ENCODE measurements at regions not wholly inside any gene's neighbourhood (a gene's known extent, or its start where the extent isn't known, plus 50 kb on each side); places are given as distances from the start of the nearest gene placed in this dataset.

DNA sequence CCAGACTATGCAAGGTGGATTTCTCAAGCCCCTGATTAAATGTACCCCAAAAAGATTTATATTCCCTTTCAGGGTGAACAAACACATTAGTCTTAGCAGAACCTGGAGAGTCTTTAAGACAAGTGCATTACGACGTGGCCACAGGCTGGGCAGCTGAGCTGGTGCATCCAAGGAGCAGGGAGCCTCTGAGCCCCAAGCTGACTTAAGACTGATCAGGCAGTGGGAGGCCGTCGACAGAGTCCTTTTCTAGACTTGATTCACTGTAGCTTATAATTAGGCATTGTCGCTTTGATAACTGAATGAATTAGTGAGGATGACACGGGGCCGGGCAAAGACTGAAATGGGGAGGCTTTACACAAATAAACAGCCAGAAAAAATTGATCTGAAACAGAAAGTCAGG is 353.2 kb downstream of the GPAM start (continued):
- TF ChIP-seq, protein P1, sequence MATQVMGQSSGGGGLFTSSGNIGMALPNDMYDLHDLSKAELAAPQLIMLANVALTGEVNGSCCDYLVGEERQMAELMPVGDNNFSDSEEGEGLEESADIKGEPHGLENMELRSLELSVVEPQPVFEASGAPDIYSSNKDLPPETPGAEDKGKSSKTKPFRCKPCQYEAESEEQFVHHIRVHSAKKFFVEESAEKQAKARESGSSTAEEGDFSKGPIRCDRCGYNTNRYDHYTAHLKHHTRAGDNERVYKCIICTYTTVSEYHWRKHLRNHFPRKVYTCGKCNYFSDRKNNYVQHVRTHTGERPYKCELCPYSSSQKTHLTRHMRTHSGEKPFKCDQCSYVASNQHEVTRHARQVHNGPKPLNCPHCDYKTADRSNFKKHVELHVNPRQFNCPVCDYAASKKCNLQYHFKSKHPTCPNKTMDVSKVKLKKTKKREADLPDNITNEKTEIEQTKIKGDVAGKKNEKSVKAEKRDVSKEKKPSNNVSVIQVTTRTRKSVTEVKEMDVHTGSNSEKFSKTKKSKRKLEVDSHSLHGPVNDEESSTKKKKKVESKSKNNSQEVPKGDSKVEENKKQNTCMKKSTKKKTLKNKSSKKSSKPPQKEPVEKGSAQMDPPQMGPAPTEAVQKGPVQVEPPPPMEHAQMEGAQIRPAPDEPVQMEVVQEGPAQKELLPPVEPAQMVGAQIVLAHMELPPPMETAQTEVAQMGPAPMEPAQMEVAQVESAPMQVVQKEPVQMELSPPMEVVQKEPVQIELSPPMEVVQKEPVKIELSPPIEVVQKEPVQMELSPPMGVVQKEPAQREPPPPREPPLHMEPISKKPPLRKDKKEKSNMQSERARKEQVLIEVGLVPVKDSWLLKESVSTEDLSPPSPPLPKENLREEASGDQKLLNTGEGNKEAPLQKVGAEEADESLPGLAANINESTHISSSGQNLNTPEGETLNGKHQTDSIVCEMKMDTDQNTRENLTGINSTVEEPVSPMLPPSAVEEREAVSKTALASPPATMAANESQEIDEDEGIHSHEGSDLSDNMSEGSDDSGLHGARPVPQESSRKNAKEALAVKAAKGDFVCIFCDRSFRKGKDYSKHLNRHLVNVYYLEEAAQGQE (IDR thresholded peaks at IDR 0.05; ENCODE audit: low read depth, low read length) = no peak

- Histone ChIP-seq H3K27ac (ENCODE audit: control insufficient read depth, insufficient read depth) (no peak overlapping the region), H3K79me2 (ENCODE audit: control insufficient read depth, insufficient read depth, low read length) (no peaks in the 10 kb centered on the region), H3K4me1 (ENCODE audit: control insufficient read depth, insufficient read depth, low read length) (no peaks in the 10 kb centered on the region), H3K4me3 (no peak overlapping the region), H3K9ac (ENCODE audit: control insufficient read depth, insufficient read depth, low read length) (no peak overlapping the region), H3K36me3 (ENCODE audit: control insufficient read depth in 2 of 2, insufficient read depth in 2 of 2, low read length in 1 of 2) (no peaks in the 10 kb centered on the region), H3K27me3 (replicated peaks in 1 of 2; ENCODE audit: control insufficient read depth in 2 of 2, insufficient read depth in 2 of 2, low read length in 1 of 2) (no peaks in the 10 kb centered on the region), H3K4me2 (ENCODE audit: control insufficient read depth, insufficient read depth) (no peak overlapping the region), H4K20me1 (ENCODE audit: control insufficient read depth, insufficient read depth) (no peaks in the 10 kb centered on the region), H3K9me3 (replicated peaks; ENCODE audit: control insufficient read depth, insufficient read depth, low read length) (no peaks in the 10 kb centered on the region), H2AFZ (ENCODE audit: control insufficient read depth, low read depth, low read length) (no peak overlapping the region)
- DNase-seq (ENCODE audit: low read depth, low spot score) = no peak
- ChIA-PET CTCF (no interaction called here), POLR2A (no interaction called here), SMC1A (ENCODE audit: uncharacterized antibody, unreplicated experiment) (no interaction called here), RAD21 (ENCODE audit: unreplicated experiment) (no interaction called here)
- 23% methylated on average over 6 of the region's 6 CpGs for WGBS (ENCODE audit: insufficient coverage, insufficient replicate concordance, low lambda C conversion rate, missing lambda C conversion rate)
- no peak for FAIRE-seq
- TF ChIP-seq ZNF24 (IDR thresholded peaks at IDR 0.05) = no peak
- TF ChIP-seq, protein P2, sequence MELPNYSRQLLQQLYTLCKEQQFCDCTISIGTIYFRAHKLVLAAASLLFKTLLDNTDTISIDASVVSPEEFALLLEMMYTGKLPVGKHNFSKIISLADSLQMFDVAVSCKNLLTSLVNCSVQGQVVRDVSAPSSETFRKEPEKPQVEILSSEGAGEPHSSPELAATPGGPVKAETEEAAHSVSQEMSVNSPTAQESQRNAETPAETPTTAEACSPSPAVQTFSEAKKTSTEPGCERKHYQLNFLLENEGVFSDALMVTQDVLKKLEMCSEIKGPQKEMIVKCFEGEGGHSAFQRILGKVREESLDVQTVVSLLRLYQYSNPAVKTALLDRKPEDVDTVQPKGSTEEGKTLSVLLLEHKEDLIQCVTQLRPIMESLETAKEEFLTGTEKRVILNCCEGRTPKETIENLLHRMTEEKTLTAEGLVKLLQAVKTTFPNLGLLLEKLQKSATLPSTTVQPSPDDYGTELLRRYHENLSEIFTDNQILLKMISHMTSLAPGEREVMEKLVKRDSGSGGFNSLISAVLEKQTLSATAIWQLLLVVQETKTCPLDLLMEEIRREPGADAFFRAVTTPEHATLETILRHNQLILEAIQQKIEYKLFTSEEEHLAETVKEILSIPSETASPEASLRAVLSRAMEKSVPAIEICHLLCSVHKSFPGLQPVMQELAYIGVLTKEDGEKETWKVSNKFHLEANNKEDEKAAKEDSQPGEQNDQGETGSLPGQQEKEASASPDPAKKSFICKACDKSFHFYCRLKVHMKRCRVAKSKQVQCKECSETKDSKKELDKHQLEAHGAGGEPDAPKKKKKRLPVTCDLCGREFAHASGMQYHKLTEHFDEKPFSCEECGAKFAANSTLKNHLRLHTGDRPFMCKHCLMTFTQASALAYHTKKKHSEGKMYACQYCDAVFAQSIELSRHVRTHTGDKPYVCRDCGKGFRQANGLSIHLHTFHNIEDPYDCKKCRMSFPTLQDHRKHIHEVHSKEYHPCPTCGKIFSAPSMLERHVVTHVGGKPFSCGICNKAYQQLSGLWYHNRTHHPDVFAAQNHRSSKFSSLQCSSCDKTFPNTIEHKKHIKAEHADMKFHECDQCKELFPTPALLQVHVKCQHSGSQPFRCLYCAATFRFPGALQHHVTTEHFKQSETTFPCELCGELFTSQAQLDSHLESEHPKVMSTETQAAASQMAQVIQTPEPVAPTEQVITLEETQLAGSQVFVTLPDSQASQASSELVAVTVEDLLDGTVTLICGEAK (IDR thresholded peaks at IDR 0.05; ENCODE audit: borderline replicate concordance) = no peak
- TF ChIP-seq POU2F2 (IDR thresholded peaks at IDR 0.05; ENCODE audit: borderline replicate concordance, low read depth, low read length) = no peak
- TF ChIP-seq FOXK2 (IDR thresholded peaks at IDR 0.05) = no peak
- TF ChIP-seq PAX8 (IDR thresholded peaks at IDR 0.05) = no peak
- TF ChIP-seq, protein P3, sequence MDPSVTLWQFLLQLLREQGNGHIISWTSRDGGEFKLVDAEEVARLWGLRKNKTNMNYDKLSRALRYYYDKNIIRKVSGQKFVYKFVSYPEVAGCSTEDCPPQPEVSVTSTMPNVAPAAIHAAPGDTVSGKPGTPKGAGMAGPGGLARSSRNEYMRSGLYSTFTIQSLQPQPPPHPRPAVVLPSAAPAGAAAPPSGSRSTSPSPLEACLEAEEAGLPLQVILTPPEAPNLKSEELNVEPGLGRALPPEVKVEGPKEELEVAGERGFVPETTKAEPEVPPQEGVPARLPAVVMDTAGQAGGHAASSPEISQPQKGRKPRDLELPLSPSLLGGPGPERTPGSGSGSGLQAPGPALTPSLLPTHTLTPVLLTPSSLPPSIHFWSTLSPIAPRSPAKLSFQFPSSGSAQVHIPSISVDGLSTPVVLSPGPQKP (IDR thresholded peaks at IDR 0.05; ENCODE audit: low read depth, low read length) = no peak
- TF ChIP-seq MEF2A (IDR thresholded peaks at IDR 0.05; ENCODE audit: insufficient read depth, low read depth, low read length) = no peak
- no peak for TF ChIP-seq LARP7 (IDR thresholded peaks at IDR 0.05)
- TF ChIP-seq KLF5 (IDR thresholded peaks at IDR 0.05; ENCODE audit: partially characterized antibody) = no peak
- TF ChIP-seq YY1 (IDR thresholded peaks at IDR 0.05; ENCODE audit: low read depth, low read length) = no peak
- TF ChIP-seq STAT1 (conservative IDR thresholded peaks at IDR 0.05) = no peak
- TF ChIP-seq SREBF1 (IDR thresholded peaks at IDR 0.05; ENCODE audit: low read length) = no peak
- BruUV-seq (replicated peaks) = no TSS peak
- intact Hi-C loops (cut with micrococcal nuclease; ENCODE audit: unreplicated experiment) (no loop called here), in situ Hi-C loops (cut with MboI) (no loop called here)
- ATAC-seq = no peak
These were observed 352.5 kb downstream of the GPAM start for GRCh38 chr10:111831058-111831457.
